Karpas-422 (cell line): ENCODE measurements at regions not wholly inside any gene's neighbourhood (a gene's known extent, or its start where the extent isn't known, plus 50 kb on each side); places are given as distances from the start of the nearest gene placed in this dataset.
"Not testable (repeated sequence)": the region's sequence is repeated elsewhere in the genome, so short reads cannot be mapped to it uniquely, and the experiment has no call there.

ENCODE experiments used
- DNase-seq: peaks from one replicate; pipeline ENCODE4 v3.0.0-alpha.2; 2015
- H2AFZ ChIP-seq: fragments of 200-600 bp; sonication (generic); 2 replicates; pipeline ENCODE4 v1.6.1; 2014; ENCODE audit warnings: antibody characterized with exemption, low read length, mixed read lengths
- H3K27ac ChIP-seq: fragments of 200-600 bp; sonication (generic); 2 replicates; pipeline ENCODE4 v1.5.1; 2014; ENCODE audit warnings: mild to moderate bottlenecking, low read length, moderate library complexity
- H3K27me3 ChIP-seq: fragments of 200-600 bp; sonication (generic); 2 replicates; pipeline ENCODE4 v1.6.1; 2014; ENCODE audit warnings: low read length, mixed read lengths
- H3K36me3 ChIP-seq: fragments of 200-600 bp; sonication (generic); 2 replicates; pipeline ENCODE4 v1.6.1; 2014; ENCODE audit warnings: low read length, mixed read lengths; ENCODE audit not compliant: insufficient read depth
- H3K4me1 ChIP-seq: fragments of 200-600 bp; sonication (generic); 2 replicates; pipeline ENCODE4 v1.6.1; 2014; ENCODE audit warnings: mild to moderate bottlenecking, low read length, mixed read lengths
- H3K4me2 ChIP-seq: fragments of 200-600 bp; sonication (generic); 2 replicates; pipeline ENCODE4 v1.6.1; 2014; ENCODE audit warnings: low read length, low read depth, mild to moderate bottlenecking; ENCODE audit not compliant: poor library complexity, severe bottlenecking
- H3K4me3 ChIP-seq: fragments of 200-600 bp; sonication (generic); 2 replicates; pipeline ENCODE4 v1.5.1; 2014; ENCODE audit warnings: mild to moderate bottlenecking, antibody characterized with exemption, low read length, mixed read lengths
- H3K79me2 ChIP-seq: fragments of 200-600 bp; sonication (generic); 2 replicates; pipeline ENCODE4 v1.6.1; 2014; ENCODE audit warnings: mild to moderate bottlenecking, low read length, mixed read lengths
- H3K9ac ChIP-seq: fragments of 200-600 bp; sonication (generic); 2 replicates; pipeline ENCODE4 v1.6.0; 2014; ENCODE audit warnings: low read length
- H3K9me2 ChIP-seq: fragments of 200-600 bp; sonication (generic), shearing (Covaris generic); replicated peaks from 2 replicates; pipeline ENCODE4 v1.6.0; 2014; ENCODE audit warnings: mild to moderate bottlenecking, low read length, moderate library complexity; ENCODE audit not compliant: insufficient read depth
- H3K9me3 ChIP-seq: fragments of 300-700, 200-600 bp; sonication (generic); 2 replicates; pipeline ENCODE4 v1.6.1; 2014; ENCODE audit warnings: low read length, mixed read lengths
- H4K20me1 ChIP-seq: fragments of 200-600 bp; sonication (generic); 2 replicates; pipeline ENCODE4 v1.6.1; 2014; ENCODE audit warnings: mild to moderate bottlenecking, antibody characterized with exemption, low read length, low read depth; ENCODE audit not compliant: insufficient read depth

GRCh38 chr18:29406996-29407395 is 1230.1 kb upstream of the CDH2 start:
- Histone ChIP-seq H3K27me3 (no peaks in the 10 kb centered on the region), H3K9me3 (peaks cover 32% of the 10 kb centered on the region), H3K9me2 (no peaks in the 10 kb centered on the region), H3K36me3 (no peaks in the 10 kb centered on the region), H3K79me2 (no peaks in the 10 kb centered on the region), H3K4me1 (no peaks in the 10 kb centered on the region), H3K4me2 (no peak overlapping the region), H4K20me1 (no peaks in the 10 kb centered on the region), H2AFZ (no peak overlapping the region), H3K27ac (no peak overlapping the region), H3K4me3 (no peak overlapping the region), H3K9ac (no peak overlapping the region)
- no peak for DNase-seq

GRCh38 chr18:29397536-29397935 is 1220.6 kb upstream of the CDH2 start:
- H2AFZ ChIP-seq = no peak overlapping the region
- no peak overlapping the region for H3K4me3 ChIP-seq
- no peaks in the 10 kb centered on the region for H3K79me2 ChIP-seq
- no peaks in the 10 kb centered on the region for H3K36me3 ChIP-seq
- H3K27ac ChIP-seq = no peak overlapping the region
- H3K4me2 ChIP-seq = no peak overlapping the region
- H3K9me2 ChIP-seq = no peaks in the 10 kb centered on the region
- H3K9me3 ChIP-seq = peaks cover 24% of the 10 kb centered on the region
- H3K9ac ChIP-seq = no peak overlapping the region
- H3K27me3 ChIP-seq = no peaks in the 10 kb centered on the region
- H3K4me1 ChIP-seq = no peaks in the 10 kb centered on the region
- no peak for DNase-seq
- no peaks in the 10 kb centered on the region for H4K20me1 ChIP-seq

- no peaks in the 10 kb centered on the region for H3K36me3 ChIP-seq
- no peaks in the 10 kb centered on the region for H3K27me3 ChIP-seq
- H3K4me2 ChIP-seq = no peak overlapping the region
- H4K20me1 ChIP-seq = no peaks in the 10 kb centered on the region
- H2AFZ ChIP-seq = no peak overlapping the region
- no peak for DNase-seq
- H3K27ac ChIP-seq = no peak overlapping the region
- no peak overlapping the region for H3K9ac ChIP-seq
- H3K4me3 ChIP-seq = no peak overlapping the region
- H3K9me3 ChIP-seq = peaks cover 22% of the 10 kb centered on the region
- H3K79me2 ChIP-seq = no peaks in the 10 kb centered on the region
- no peaks in the 10 kb centered on the region for H3K9me2 ChIP-seq
- H3K4me1 ChIP-seq = no peaks in the 10 kb centered on the region
Observed at GRCh38 chr18:29383311-29384273, 1206.7 kb upstream of the CDH2 start.

GRCh38 chr18:29378651-29379136 is 1201.8 kb upstream of the CDH2 start:
- Histone ChIP-seq H3K4me3 (no peak overlapping the region), H3K4me1 (no peaks in the 10 kb centered on the region), H3K36me3 (no peaks in the 10 kb centered on the region), H3K79me2 (no peaks in the 10 kb centered on the region), H2AFZ (no peak overlapping the region), H3K9ac (no peak overlapping the region), H3K27ac (no peak overlapping the region), H3K27me3 (no peaks in the 10 kb centered on the region), H3K4me2 (no peak overlapping the region), H3K9me2 (no peaks in the 10 kb centered on the region), H4K20me1 (no peaks in the 10 kb centered on the region), H3K9me3 (peaks cover 21% of the 10 kb centered on the region)
- no peak for DNase-seq

GRCh38 chr18:29377346-29377745 is 1200.4 kb upstream of the CDH2 start:
- peaks cover 25% of the 10 kb centered on the region for H3K9me3 ChIP-seq
- DNase-seq = no peak
- H2AFZ ChIP-seq = no peak overlapping the region
- H3K4me2 ChIP-seq = no peak overlapping the region
- no peak overlapping the region for H3K9ac ChIP-seq
- H3K27ac ChIP-seq = no peak overlapping the region
- H3K9me2 ChIP-seq = no peaks in the 10 kb centered on the region
- no peaks in the 10 kb centered on the region for H3K4me1 ChIP-seq
- no peaks in the 10 kb centered on the region for H3K36me3 ChIP-seq
- H3K27me3 ChIP-seq = no peaks in the 10 kb centered on the region
- H4K20me1 ChIP-seq = no peaks in the 10 kb centered on the region
- H3K79me2 ChIP-seq = no peaks in the 10 kb centered on the region
- H3K4me3 ChIP-seq = no peak overlapping the region

GRCh38 chr18:29373000-29373399 is 1196.1 kb upstream of the CDH2 start:
- Histone ChIP-seq H2AFZ (no peak overlapping the region), H3K36me3 (no peaks in the 10 kb centered on the region), H3K27me3 (no peaks in the 10 kb centered on the region), H3K9me2 (no peaks in the 10 kb centered on the region), H4K20me1 (no peaks in the 10 kb centered on the region), H3K4me3 (no peak overlapping the region), H3K4me1 (no peaks in the 10 kb centered on the region), H3K9ac (no peak overlapping the region), H3K79me2 (no peaks in the 10 kb centered on the region), H3K9me3 (peaks cover 24% of the 10 kb centered on the region), H3K4me2 (no peak overlapping the region), H3K27ac (no peak overlapping the region)
- no peak for DNase-seq

DNA sequence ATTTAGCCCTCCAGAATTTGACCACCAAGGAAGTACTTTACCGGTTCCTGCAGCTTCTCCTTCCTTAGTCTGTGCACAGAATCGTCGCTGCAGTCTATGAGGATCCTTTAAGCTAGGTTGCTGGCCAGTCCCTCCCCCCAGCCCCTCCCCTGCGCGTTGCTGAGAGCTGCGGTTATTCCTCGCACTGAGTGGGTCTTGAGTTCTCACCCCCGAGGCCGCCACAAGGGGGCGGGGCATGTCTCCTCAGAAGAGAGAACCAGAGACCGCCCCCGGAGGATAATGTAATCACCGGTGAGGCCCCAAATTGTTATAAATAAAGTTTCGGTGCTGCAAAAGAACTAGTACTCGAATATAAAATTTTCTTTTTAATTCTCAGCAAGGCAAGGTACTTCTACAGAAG is 1184.9 kb upstream of the CDH2 start:
- Histone ChIP-seq H3K27me3 (no peaks in the 10 kb centered on the region), H3K27ac (no peak overlapping the region), H3K9ac (no peak overlapping the region), H4K20me1 (no peaks in the 10 kb centered on the region), H2AFZ (no peak overlapping the region), H3K4me3 (no peak overlapping the region), H3K4me1 (no peaks in the 10 kb centered on the region), H3K79me2 (no peaks in the 10 kb centered on the region), H3K36me3 (no peaks in the 10 kb centered on the region), H3K4me2 (no peak overlapping the region), H3K9me2 (no peaks in the 10 kb centered on the region), H3K9me3 (peaks cover 18% of the 10 kb centered on the region)
- DNase-seq = no peak

DNA sequence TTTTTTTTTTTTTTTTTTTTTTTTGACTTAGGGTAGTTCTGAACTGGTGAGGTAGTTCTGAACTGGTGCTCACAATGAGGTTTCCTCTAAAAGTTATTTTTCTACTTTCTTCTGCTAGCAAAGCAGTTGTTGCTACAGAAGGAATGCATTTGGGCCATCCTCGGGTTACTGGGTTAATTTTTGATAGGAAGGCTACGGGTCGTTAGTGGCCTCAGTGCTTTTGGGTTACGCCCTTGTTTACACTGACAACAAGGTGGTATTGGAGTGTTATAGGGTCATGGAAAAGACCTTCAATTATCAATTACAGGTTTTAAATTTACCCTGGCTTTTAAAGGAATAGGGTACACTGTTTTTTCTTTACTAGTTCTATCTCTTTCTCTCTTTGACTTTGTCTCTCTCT is 1183.7 kb upstream of the CDH2 start:
- not testable (repeated sequence) for H3K4me3 ChIP-seq, H3K36me3 ChIP-seq, H3K4me1 ChIP-seq, H3K9me2 ChIP-seq, DNase-seq, H2AFZ ChIP-seq, H3K4me2 ChIP-seq, H3K9ac ChIP-seq, H3K27ac ChIP-seq, H3K79me2 ChIP-seq, H4K20me1 ChIP-seq, H3K27me3 ChIP-seq
- peaks cover 20% of the 10 kb centered on the region for H3K9me3 ChIP-seq
